Upper lobe of left lung (tissue), 6 donors: ENCODE measurements at regions not wholly inside any gene's neighbourhood (a gene's known extent, or its start where the extent isn't known, plus 50 kb on each side); places are given as distances from the start of the nearest gene placed in this dataset.
"Not testable (repeated sequence)": the region's sequence is repeated elsewhere in the genome, so short reads cannot be mapped to it uniquely, and the experiment has no call there.

Experiments
- ATAC-seq, 2 donors: fragments of 200-7000 bp; cut with Tn5 transposase; one replicate each; pipeline ENCODE4 v1.9.1; 2022; ENCODE audit warnings: mild to moderate bottlenecking in 2 of 2, moderate library complexity in 2 of 2; ENCODE audit not compliant: low FRiP score in 2 of 2
- DNase-seq, 2 donors: peaks; one replicate each; pipeline ENCODE4 v3.0.0-alpha.2; 2019 to 2020
- H3K27ac ChIP-seq, 4 donors: fragments of 200-600 bp; sonication (generic); one replicate each; pipeline ENCODE4 v1.5.1; 2016 to 2019
- H3K27me3 ChIP-seq, 4 donors: fragments of 200-600 bp; sonication (generic); one replicate each; pipeline ENCODE4 v1.5.1; 2017 to 2019
- H3K36me3 ChIP-seq, 4 donors: fragments of 200-600 bp; sonication (generic); one replicate each; pipeline ENCODE4 v1.5.1; 2016 to 2019
- H3K4me1 ChIP-seq, 4 donors: fragments of 200-600 bp; sonication (generic); one replicate each; pipeline ENCODE4 v1.5.1; 2018 to 2019
- H3K4me3 ChIP-seq, 4 donors: fragments of 200-600 bp; sonication (generic); one replicate each; pipeline ENCODE4 v1.5.1; 2017 to 2019; ENCODE audit warnings: mild to moderate bottlenecking in 2 of 4, moderate library complexity in 1 of 4
- H3K9me3 ChIP-seq, 4 donors: fragments of 200-600 bp; sonication (generic); one replicate each; pipeline ENCODE4 v1.5.1; 2018 to 2019
- EP300 ChIP-seq, 4 donors: sonication (generic); formaldehyde crosslinking; IDR thresholded peaks; one replicate each; pipeline ENCODE4 v1.5.1; 2017; ENCODE audit warnings: antibody characterized with exemption in 4 of 4, control low read depth in 2 of 4
- POLR2A ChIP-seq, 4 donors: fragments of 450-650 bp; IDR thresholded peaks; one replicate each; pipeline ENCODE4 v1.5.1; 2016 to 2017; ENCODE audit warnings: antibody characterized with exemption in 4 of 4, mild to moderate bottlenecking in 2 of 4
- POLR2AphosphoS5 ChIP-seq, 2 donors: sonication (generic); formaldehyde crosslinking; IDR thresholded peaks; one replicate each; pipeline ENCODE4 v1.5.1; 2017; ENCODE audit warnings: antibody characterized with exemption in 2 of 2
- WGBS, 2 donors: methylation state at CpG; one replicate each; pipeline ENCODE4 v1.1.5; 2017 to 2018; 5-methylcytosine and 5-hydroxymethylcytosine counted together
- TF ChIP-seq, protein P1 (sequence below), 6 experiments: fragments of 450-650 bp in 4 of 6; fragments of 200-600 bp in 2 of 6; sonication (generic) in 2 of 6; IDR thresholded peaks; one replicate each; pipeline ENCODE4 v1.5.1; 2016 to 2019; ENCODE audit warnings: antibody characterized with exemption in 6 of 6
- donor health status: DM: no; HTN: no; CAD: no; lungs with moderate emphysema.
- donor health status: DM: no; HTN: yes; CAD: no; lungs with severe emphysema.

DNA sequence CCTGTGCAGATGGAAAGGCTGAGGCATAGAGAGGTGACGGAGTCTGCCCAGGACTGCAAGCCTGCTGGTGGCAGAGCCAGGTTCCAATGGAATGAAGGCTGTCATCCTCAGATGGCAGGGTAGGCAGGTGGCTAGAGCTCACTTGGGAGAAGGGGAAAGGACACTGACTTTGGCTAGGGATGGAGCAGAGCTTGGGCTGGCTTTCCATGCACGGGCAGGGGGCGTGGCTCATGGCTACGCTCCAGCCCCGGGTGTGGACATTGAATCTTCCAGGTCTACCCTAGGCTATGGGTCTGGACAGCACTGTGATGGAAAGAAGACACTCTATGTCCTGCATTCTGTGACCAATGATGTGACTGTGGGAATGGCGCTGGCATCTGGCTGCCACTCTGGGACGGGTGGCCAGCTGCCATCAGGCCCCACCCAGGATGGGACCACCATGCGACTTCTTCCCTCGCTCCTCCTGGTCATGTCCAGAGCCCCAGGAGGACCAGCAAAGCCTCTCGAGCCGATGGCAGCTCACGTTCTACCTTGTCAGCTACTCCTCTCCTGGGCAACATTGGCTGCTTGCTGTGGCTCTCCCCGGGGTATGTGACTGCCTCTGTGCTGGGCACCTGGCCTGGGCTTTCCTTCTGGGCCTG lies 398.7 kb downstream of the TMEM121 start:
- H3K27ac ChIP-seq, result no peak overlapping the region
- no peak overlapping the region for H3K4me3 ChIP-seq
- WGBS, 2 donors, result 85 to 91% methylated on average over 8 to 13 of the region's 13 CpGs
- ATAC-seq (no peak), DNase-seq (peak in 1 of 2 donors; percentile 54)
- no peaks in the 10 kb centered on the region for H3K36me3 ChIP-seq
- TF ChIP-seq POLR2A (IDR thresholded peaks at IDR 0.05), result no peak
- TF ChIP-seq, protein P1, sequence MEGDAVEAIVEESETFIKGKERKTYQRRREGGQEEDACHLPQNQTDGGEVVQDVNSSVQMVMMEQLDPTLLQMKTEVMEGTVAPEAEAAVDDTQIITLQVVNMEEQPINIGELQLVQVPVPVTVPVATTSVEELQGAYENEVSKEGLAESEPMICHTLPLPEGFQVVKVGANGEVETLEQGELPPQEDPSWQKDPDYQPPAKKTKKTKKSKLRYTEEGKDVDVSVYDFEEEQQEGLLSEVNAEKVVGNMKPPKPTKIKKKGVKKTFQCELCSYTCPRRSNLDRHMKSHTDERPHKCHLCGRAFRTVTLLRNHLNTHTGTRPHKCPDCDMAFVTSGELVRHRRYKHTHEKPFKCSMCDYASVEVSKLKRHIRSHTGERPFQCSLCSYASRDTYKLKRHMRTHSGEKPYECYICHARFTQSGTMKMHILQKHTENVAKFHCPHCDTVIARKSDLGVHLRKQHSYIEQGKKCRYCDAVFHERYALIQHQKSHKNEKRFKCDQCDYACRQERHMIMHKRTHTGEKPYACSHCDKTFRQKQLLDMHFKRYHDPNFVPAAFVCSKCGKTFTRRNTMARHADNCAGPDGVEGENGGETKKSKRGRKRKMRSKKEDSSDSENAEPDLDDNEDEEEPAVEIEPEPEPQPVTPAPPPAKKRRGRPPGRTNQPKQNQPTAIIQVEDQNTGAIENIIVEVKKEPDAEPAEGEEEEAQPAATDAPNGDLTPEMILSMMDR (IDR thresholded peaks at IDR 0.05), result no peak
- no peak for TF ChIP-seq POLR2AphosphoS5 (IDR thresholded peaks at IDR 0.05)
- no peak for TF ChIP-seq EP300 (IDR thresholded peaks at IDR 0.05)
- no peaks in the 10 kb centered on the region for H3K27me3 ChIP-seq
- H3K9me3 ChIP-seq, result no peaks in the 10 kb centered on the region
- no peaks in the 10 kb centered on the region for H3K4me1 ChIP-seq

GRCh38 chr14:105925615-105926372 lies 399.4 kb downstream of the TMEM121 start:
- Histone ChIP-seq H3K9me3 (no peaks in the 10 kb centered on the region), H3K27me3 (no peaks in the 10 kb centered on the region), H3K4me1 (no peaks in the 10 kb centered on the region), H3K27ac (no peak overlapping the region), H3K4me3 (no peak overlapping the region), H3K36me3 (no peaks in the 10 kb centered on the region)
- 73 to 86% methylated on average over 8 to 18 of the region's 18 CpGs for WGBS, 2 donors
- no peak for TF ChIP-seq POLR2AphosphoS5 (IDR thresholded peaks at IDR 0.05)
- TF ChIP-seq POLR2A (IDR thresholded peaks at IDR 0.05), result no peak
- TF ChIP-seq, protein P1 (IDR thresholded peaks at IDR 0.05), result no peak
- ATAC-seq (peak in 1 of 2 donors; percentile 38), DNase-seq (no peak)

GRCh38 chr14:105926373-105927095 lies 400.2 kb downstream of the TMEM121 start:
- ATAC-seq, result no peak

DNA sequence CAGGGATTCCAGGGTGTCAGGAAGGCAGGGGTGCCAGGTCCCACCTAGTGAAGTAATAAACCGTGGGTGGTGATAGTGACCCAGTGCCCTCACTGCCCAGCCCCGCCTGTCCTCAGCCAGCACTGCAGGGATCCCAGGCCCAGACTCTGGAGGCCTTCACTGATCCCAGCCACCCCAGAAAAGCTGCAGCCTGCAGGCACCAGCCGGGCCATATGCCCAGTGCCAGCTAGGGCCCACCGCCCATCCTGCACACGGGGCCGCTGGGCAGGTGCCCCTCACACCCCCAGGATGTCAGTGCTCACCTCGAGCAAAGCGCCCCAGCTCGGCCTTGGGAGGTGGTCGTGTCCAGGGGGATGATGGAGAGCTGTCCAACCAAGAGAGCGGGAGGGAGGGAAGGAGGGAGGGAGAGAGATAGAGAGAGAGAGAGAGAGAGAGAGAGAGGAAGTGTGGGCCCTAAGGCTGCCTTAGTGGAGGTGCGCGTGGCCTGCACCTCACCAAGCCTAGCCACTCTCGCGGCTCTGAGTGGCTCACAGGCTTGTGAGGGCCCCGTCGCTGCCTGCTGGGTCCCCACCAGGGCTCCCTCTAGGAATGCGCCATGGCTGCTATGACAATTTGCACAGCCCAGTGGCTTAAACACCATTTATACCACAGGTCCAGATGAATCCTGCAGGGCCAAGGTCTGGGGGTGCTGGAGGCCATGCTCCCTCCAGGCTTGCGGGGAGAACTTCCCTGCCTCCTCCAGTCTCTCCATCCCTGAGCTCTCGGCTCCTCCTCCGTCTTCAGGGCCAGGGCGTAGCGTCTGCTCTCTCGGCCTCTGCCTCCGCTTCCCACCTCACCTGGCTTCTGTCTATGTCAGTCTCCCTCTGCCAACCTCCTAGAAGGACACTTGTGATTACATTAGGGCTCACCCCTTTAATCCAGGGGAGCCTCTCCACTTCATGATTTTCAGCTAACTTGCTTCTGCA lies 401.0 kb downstream of the TMEM121 start:
- no peak for ATAC-seq
- H3K4me1 ChIP-seq, result no peaks in the 10 kb centered on the region

More at GRCh38 chr14:105926373-105927095, 400.2 kb downstream of the TMEM121 start:
- no peaks in the 10 kb centered on the region for H3K36me3 ChIP-seq
- TF ChIP-seq POLR2AphosphoS5 (IDR thresholded peaks at IDR 0.05), result no peak
- no peak for TF ChIP-seq EP300 (IDR thresholded peaks at IDR 0.05)
- TF ChIP-seq, protein P1 (IDR thresholded peaks at IDR 0.05), result no peak
- no peak for TF ChIP-seq POLR2A (IDR thresholded peaks at IDR 0.05)
- 75 to 94% methylated on average over 6 to 15 of the region's 18 CpGs for WGBS, 2 donors
- no peak overlapping the region for H3K4me3 ChIP-seq
- no peak overlapping the region for H3K27ac ChIP-seq
- peak in 1 of 2 donors; percentile 58 for DNase-seq
- H3K27me3 ChIP-seq, result no peaks in the 10 kb centered on the region
- H3K9me3 ChIP-seq, result no peaks in the 10 kb centered on the region
- H3K4me1 ChIP-seq, result no peaks in the 10 kb centered on the region

DNA sequence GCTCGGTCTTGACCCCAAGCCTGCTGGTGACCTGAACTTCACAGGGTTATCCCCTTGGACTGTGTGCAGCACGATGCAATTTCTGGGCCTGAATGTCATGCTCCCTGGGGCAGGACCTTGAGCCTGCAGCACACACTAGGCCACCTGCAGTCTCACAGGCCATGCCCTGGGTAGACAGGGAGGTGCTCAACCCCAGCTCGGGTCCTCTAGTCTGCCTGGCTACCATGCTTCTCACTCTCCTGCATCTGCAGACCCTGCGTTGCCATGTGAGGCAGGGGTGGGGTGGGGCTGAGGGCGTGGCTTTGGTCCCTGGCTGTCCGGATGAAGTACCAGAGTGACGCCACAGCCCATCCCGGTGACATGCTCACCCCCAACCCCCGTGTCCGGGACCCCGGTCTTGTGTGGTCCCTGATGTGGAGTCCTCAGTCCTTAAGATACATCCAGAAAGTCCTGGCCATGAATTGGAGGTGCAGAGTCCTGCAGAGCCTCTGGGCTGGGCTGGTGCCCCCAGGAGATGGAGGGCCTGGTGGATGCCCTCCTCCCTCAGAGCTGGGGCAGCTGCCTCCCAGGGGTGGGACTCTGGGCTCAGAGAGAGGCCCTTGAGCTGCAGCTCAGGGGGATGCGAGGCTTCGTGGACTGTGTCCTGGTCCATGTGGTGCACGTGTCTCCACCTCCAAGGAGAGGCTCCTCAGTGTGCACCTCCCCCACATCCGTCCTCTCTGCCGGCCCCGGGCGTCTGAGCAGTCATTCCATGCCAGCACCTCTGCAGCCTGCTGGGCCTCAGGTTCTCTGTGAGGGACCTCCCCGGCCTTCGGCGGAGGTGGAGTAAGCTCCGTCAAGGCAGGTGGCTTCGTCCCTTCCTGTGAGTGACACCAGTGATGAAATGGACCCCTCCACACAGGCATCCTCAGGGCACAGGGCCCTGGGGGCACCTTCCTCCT lies 402.1 kb downstream of the TMEM121 start:
- H3K9me3 ChIP-seq, ATAC-seq, H3K4me3 ChIP-seq, H3K27me3 ChIP-seq, H3K4me1 ChIP-seq, H3K27ac ChIP-seq, H3K36me3 ChIP-seq: not testable (repeated sequence)
- DNase-seq, result peak; percentile 12 to 65
- 54 to 56% methylated on average over 4 to 23 of the region's 23 CpGs for WGBS, 2 donors

More for the DNA sequence above, 401.0 kb downstream of the TMEM121 start:
- TF ChIP-seq EP300 (IDR thresholded peaks at IDR 0.05), result no peak
- no peak for TF ChIP-seq POLR2A (IDR thresholded peaks at IDR 0.05)
- no peak for TF ChIP-seq POLR2AphosphoS5 (IDR thresholded peaks at IDR 0.05)
- no peaks in the 10 kb centered on the region for H3K27me3 ChIP-seq
- WGBS, 2 donors, result 56 to 66% methylated on average over 16 to 17 of the region's 25 CpGs
- no peak overlapping the region for H3K4me3 ChIP-seq
- H3K27ac ChIP-seq, result no peak overlapping the region
- no peaks in the 10 kb centered on the region for H3K9me3 ChIP-seq
- DNase-seq, result peak; percentile 7 to 56
- no peaks in the 10 kb centered on the region for H3K36me3 ChIP-seq
